HEK293 (cell line): ENCODE measurements at regions not wholly inside any gene's neighbourhood (a gene's known extent, or its start where the extent isn't known, plus 50 kb on each side); places are given as distances from the start of the nearest gene placed in this dataset.
"Not testable (repeated sequence)": the region's sequence is repeated elsewhere in the genome, so short reads cannot be mapped to it uniquely, and the experiment has no call there.

Experiments
- BCL6B ChIP-seq: fragments of 450-650 bp; formaldehyde crosslinking; IDR thresholded peaks from 2 replicates; pipeline ENCODE4 v1.5.1; 2017; ENCODE audit warnings: missing biosample characterization, missing genetic modification characterization
- CTCF ChIP-seq: fragments of 450-650 bp; formaldehyde crosslinking; IDR thresholded peaks from 2 replicates; pipeline ENCODE4 v1.5.1; 2016; ENCODE audit warnings: missing biosample characterization, missing genetic modification characterization
- KLF1 ChIP-seq: fragments of 450-650 bp; formaldehyde crosslinking; IDR thresholded peaks from 2 replicates; pipeline ENCODE4 v1.5.1; 2016; ENCODE audit warnings: missing biosample characterization, missing genetic modification characterization
- KLF17 ChIP-seq: fragments of 450-650 bp; formaldehyde crosslinking; IDR thresholded peaks from 2 replicates; pipeline ENCODE4 v1.5.1; 2016; ENCODE audit warnings: missing biosample characterization, missing genetic modification characterization
- KLF8 ChIP-seq: fragments of 450-650 bp; formaldehyde crosslinking; IDR thresholded peaks from 2 replicates; pipeline ENCODE4 v1.5.1; 2016; ENCODE audit warnings: missing biosample characterization, missing genetic modification characterization
- REST ChIP-seq: fragments of 450-650 bp; formaldehyde crosslinking; IDR thresholded peaks from 2 replicates; pipeline ENCODE4 v1.5.1; 2016; ENCODE audit warnings: missing biosample characterization, missing genetic modification characterization
- ZFP41 ChIP-seq: fragments of 450-650 bp; formaldehyde crosslinking; IDR thresholded peaks from 2 replicates; pipeline ENCODE4 v1.5.1; 2016; ENCODE audit warnings: missing biosample characterization, missing genetic modification characterization, borderline replicate concordance
- ZNF274 ChIP-seq, 2 experiments: fragments of 200-500 bp in 1 of 2; fragments of 450-650 bp in 1 of 2; sonication (Bioruptor generic) in 1 of 2; formaldehyde crosslinking in 1 of 2; IDR thresholded peaks; 2 replicates each; pipeline versions ENCODE4 v1.5.1 to v1.6.1; 2014 to 2016; ENCODE audit warnings: borderline replicate concordance in 1 of 2, inconsistent platforms in 1 of 2, low read length in 1 of 2, missing biosample characterization in 1 of 2, missing genetic modification characterization in 1 of 2
- ZXDB ChIP-seq: fragments of 450-650 bp; formaldehyde crosslinking; IDR thresholded peaks from 2 replicates; pipeline ENCODE4 v1.5.1; 2016; ENCODE audit warnings: missing biosample characterization, missing genetic modification characterization

- TF ChIP-seq ZXDB (tag by site-specific recombination); ZFP41 (tag by site-specific recombination); BCL6B; ZNF274 (IDR thresholded peaks at IDR 0.05; ENCODE audit: low read length); ZNF274 (tag by site-specific recombination; IDR thresholded peaks at IDR 0.05; ENCODE audit: borderline replicate concordance); CTCF (tag by site-specific recombination); KLF1 (tag by site-specific recombination); REST (tag by site-specific recombination); KLF8 (tag by site-specific recombination); KLF17: not testable (repeated sequence)
These were observed 172.0 kb upstream of the ZNF337 start for GRCh38 chr20:25868650-25868979.
